ENCODE measurements at regions not wholly inside any gene's neighbourhood (a gene's known extent, or its start where the extent isn't known, plus 50 kb on each side); places are given as distances from the start of the nearest gene placed in this dataset.
"Not testable (repeated sequence)": the region's sequence is repeated elsewhere in the genome, so short reads cannot be mapped to it uniquely, and the experiment has no call there.

DNA sequence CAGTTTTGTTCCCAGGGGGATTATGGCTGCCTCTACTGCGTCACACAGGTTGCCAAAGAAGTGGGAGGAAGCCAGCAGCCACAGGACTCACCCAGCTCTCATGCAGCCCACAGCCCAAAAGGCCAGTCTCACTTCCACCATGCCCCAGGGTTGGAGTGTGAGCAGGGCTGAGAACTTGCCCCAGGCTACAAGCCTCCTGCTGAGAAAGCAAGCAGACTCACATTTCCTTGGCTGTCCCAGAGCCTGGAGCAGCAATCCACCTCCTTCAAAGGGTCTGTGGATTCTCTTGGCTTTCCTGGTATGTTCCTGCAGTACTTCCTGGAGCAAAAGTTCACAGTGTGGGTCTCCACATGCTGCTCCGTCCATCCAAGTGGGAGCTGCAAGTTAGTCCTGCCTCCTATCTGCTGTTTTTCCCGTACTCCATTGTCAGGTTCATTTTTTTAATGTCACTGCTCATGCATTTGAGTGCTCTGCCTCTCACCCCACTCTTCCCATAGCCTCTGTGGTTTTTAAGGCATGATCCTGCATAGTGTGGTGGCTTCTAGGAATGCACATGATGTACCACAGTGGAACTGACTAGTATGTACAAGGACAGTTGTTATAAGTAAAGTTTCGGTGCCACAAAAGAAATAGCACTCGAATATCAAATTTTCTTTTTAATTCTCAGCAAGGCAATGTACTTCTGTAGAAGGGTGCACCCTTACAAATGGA lies 56.2 kb upstream of the ARHGEF7 start:
- H3K9me3 ChIP-seq = no peaks in the 10 kb centered on the region
- TF ChIP-seq, protein P1, sequence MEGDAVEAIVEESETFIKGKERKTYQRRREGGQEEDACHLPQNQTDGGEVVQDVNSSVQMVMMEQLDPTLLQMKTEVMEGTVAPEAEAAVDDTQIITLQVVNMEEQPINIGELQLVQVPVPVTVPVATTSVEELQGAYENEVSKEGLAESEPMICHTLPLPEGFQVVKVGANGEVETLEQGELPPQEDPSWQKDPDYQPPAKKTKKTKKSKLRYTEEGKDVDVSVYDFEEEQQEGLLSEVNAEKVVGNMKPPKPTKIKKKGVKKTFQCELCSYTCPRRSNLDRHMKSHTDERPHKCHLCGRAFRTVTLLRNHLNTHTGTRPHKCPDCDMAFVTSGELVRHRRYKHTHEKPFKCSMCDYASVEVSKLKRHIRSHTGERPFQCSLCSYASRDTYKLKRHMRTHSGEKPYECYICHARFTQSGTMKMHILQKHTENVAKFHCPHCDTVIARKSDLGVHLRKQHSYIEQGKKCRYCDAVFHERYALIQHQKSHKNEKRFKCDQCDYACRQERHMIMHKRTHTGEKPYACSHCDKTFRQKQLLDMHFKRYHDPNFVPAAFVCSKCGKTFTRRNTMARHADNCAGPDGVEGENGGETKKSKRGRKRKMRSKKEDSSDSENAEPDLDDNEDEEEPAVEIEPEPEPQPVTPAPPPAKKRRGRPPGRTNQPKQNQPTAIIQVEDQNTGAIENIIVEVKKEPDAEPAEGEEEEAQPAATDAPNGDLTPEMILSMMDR (IDR thresholded peaks at IDR 0.05) = no peak
- H3K36me3 ChIP-seq = no peaks in the 10 kb centered on the region
- H3K27ac ChIP-seq = no peak overlapping the region
- intact Hi-C loops (cut with DNase I) = no loop called here
- H3K27me3 ChIP-seq = no peaks in the 10 kb centered on the region
- ATAC-seq (no peak), DNase-seq (no peak)
- H3K4me1 ChIP-seq = no peaks in the 10 kb centered on the region
- H3K4me3 ChIP-seq = no peak overlapping the region

DNA sequence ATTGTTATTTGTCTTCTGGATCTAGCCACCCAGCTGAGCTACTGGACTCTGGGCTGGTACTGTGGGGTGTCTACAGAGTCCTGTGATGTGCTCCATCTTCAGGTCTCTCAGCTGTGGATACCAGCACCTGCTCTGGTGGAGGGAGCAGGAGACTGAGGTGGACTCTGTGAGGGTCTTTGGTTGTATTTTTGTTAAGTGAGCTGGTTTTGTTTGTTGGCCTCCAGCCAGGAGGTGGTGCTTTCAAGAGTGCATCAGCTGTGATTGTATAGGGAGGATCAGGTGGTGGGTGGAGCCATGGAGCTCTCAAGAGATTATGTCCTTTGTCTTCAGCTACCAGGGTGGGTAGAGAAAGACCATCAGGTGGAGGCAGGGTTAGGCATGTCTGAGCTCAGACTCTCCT lies 56.8 kb upstream of the ARHGEF7 start:
- H3K9me3 ChIP-seq; intact Hi-C loops (cut with DNase I); H3K27ac ChIP-seq; H3K36me3 ChIP-seq; DNase-seq; H3K4me3 ChIP-seq; ATAC-seq; H3K4me1 ChIP-seq; H3K27me3 ChIP-seq: not testable (repeated sequence)

DNA sequence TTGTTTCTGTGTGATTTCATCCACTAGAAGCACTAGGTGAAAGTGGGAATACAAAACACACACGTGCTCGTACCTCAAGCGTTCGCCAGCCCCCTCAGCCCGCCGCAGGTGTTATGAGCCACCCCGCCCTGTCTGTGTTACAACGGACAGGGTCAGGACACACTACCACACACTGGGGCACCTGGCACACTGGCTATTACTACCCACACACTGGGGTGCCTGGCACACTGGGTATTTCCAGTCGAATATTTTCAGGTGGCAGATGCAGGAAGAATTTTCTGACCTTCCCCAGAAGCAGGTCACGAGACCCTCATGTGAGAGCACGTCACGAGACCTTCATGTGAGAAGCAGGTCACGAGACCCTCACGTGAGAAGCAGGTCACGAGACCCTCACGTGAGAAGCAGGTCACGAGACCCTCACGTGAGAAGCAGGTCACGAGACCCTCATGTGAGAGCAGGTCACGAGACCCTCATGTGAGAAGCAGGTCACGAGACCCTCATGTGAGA lies 63.3 kb upstream of the ARHGEF7 start:
- H3K27ac ChIP-seq; H3K9me3 ChIP-seq; H3K4me3 ChIP-seq; intact Hi-C loops (cut with DNase I); ATAC-seq; H3K27me3 ChIP-seq; H3K4me1 ChIP-seq; DNase-seq; H3K36me3 ChIP-seq: not testable (repeated sequence)

DNA sequence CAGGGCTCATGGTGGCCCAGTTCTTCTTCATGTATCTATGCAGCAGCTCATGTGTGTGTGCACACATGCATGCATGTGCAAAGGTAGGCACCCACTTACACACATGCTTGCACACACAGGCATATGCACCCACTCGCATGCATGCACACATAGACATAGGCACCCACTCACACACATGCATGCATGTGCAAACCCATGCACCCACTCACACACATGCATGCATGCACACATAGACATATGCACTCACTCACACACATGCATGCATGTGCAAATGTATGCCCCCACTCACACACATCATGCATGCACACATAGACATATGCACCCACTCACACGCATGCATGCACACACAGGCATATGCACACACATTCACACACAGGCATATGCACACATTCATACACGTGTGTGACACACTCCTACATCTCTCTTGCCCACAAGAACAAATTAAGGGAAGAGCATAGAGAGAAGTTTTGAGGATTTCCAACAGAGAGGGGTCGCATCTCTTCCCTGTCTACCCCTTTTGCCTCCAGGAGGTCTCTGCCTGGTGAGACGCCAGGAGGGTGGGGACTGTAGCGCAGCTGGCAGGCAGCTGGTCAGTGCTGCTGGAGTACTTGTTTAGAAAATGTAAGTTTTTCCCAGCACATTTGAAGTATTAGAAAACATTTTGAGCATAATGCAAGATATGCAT lies 63.9 kb upstream of the ARHGEF7 start:
- TF ChIP-seq, protein P1 (IDR thresholded peaks at IDR 0.05) = no peak
- Histone ChIP-seq H3K36me3 (no peaks in the 10 kb centered on the region), H3K4me1 (peaks cover 5% of the 10 kb centered on the region), H3K4me3 (no peak overlapping the region), H3K9me3 (no peaks in the 10 kb centered on the region), H3K27me3 (no peaks in the 10 kb centered on the region), H3K27ac (no peak overlapping the region)
- DNase-seq (no peak), ATAC-seq (no peak)
- intact Hi-C loops (cut with DNase I) = no loop called here

DNA sequence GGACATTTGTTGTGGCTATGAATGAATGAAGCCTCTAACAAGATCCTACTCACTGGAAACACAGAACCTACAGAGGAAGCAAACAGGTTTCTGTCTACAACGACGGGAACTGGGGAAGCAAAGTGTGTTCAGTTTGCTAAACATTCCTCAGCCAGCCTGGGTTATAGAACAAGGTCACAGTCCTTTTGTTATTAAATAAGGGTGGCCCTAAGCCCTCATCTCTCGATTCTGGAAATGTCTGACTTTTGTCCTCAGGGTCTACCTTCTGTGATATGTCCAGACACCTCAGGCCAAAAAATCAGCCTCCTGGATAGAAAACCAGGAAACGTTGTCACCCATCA lies 64.6 kb upstream of the ARHGEF7 start:
- DNase-seq = no peak
- no peak for ATAC-seq
- TF ChIP-seq, protein P1 (IDR thresholded peaks at IDR 0.05) = no peak
- Histone ChIP-seq H3K27ac (no peak overlapping the region), H3K4me3 (no peak overlapping the region), H3K9me3 (no peaks in the 10 kb centered on the region), H3K4me1 (peaks cover 5% of the 10 kb centered on the region), H3K36me3 (no peaks in the 10 kb centered on the region), H3K27me3 (no peaks in the 10 kb centered on the region)
- intact Hi-C loops (cut with DNase I) = no loop called here

DNA sequence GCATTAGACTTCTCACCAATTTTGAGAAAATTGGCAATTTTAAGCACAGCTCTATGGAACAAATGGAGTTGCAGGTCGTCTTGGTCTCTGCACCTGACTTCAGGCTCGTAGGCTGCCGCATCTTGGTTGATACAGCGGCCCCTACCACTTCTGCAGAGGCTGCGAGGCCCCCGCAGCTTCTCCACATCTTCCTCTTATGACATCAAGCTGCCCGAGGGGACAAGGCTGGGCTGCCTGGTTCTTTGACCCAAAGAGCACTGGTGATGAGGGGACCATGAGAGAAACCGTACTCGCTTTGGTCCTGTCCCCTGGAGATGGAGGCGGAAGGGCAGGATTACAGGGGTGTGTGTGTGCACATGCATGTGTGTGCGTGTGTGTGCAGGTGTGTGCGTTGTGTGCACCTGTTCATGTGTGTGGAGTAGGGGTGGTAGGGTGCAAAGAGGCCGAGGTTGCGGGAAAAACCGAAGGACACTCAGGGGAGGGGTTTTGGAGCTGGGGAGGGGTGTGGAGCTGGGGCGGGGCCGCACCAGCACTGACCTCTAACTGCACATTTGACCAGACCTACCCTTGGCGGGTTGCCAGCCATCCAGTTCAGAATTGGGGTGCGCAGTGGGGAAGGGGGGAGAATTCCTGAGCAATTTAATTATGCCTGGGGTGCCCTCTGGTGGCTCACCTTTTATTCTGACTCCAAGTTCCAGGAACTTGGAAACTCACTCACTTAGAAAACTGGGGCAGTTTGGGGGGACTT lies 65.1 kb upstream of the ARHGEF7 start:
- Histone ChIP-seq H3K36me3 (no peaks in the 10 kb centered on the region), H3K4me1 (peaks cover 5% of the 10 kb centered on the region), H3K27me3 (no peaks in the 10 kb centered on the region), H3K4me3 (no peak overlapping the region), H3K9me3 (no peaks in the 10 kb centered on the region), H3K27ac (no peak overlapping the region)
- intact Hi-C loops (cut with DNase I) = no loop called here
- TF ChIP-seq, protein P1 (IDR thresholded peaks at IDR 0.05) = peak; percentile 53
- DNase-seq = no peak
- peak; percentile 35 for ATAC-seq
